ENCODE measurements at regions not wholly inside any gene's neighbourhood (a gene's known extent, or its start where the extent isn't known, plus 50 kb on each side); places are given as distances from the start of the nearest gene placed in this dataset.

DNA sequence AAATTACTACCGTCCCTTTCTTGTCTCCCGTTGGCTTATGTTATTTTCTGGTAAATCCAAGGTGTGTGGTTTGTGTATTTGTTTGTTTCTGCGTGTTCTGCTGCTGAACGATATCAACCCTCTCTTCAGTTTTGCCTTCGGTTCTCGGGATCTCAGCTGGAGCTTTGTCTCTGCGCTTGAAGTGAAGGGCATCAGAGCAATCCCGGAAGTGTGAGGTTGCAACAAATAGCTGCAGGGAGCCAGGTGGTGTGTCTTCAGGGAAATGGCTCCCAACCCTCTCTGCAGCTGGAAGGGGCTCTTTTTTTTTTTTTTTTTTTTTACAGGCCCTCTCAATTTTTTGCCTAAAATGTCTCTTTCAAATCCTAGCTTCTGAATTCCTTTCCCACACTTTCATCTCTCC is 116.4 kb upstream of the RGMA start:
- DNase-seq (ENCODE audit: low read depth) (no peak), FAIRE-seq (no peak)
- peaks cover 4% of the 10 kb centered on the region for H3K27me3 Mint-ChIP-seq (ENCODE audit: low read depth, unreplicated experiment)
- H3K9me3 Mint-ChIP-seq (ENCODE audit: unreplicated experiment) = no peaks in the 10 kb centered on the region
- Histone ChIP-seq H2AFZ (ENCODE audit: low read depth, low read length) (no peak overlapping the region), H4K20me1 (ENCODE audit: insufficient read depth, low read length) (no peaks in the 10 kb centered on the region), H3K27me3 (ENCODE audit: insufficient read depth, low read length) (no peaks in the 10 kb centered on the region), H3K4me3 (ENCODE audit: insufficient read depth, low read depth, low read length) (no peak overlapping the region), H3K4me1 (ENCODE audit: insufficient read depth, low read length) (no peaks in the 10 kb centered on the region), H3K9me3 (ENCODE audit: insufficient read depth, low read depth, low read length) (no peaks in the 10 kb centered on the region), H3K4me2 (ENCODE audit: low read length) (no peak overlapping the region), H3K36me3 (ENCODE audit: insufficient read depth, low read length) (no peaks in the 10 kb centered on the region), H3K27ac (ENCODE audit: low read depth, low read length) (no peak overlapping the region), H3K9ac (ENCODE audit: low read length) (no peak overlapping the region), H3K79me2 (ENCODE audit: insufficient read depth, low read length) (no peaks in the 10 kb centered on the region)
- H3K36me3 Mint-ChIP-seq (ENCODE audit: low read depth, unreplicated experiment) = no peaks in the 10 kb centered on the region
- no peak overlapping the region for H3K4me3 Mint-ChIP-seq (ENCODE audit: unreplicated experiment)
- no peak for TF ChIP-seq EZH2 (IDR thresholded peaks at IDR 0.05; ENCODE audit: insufficient read depth, low read length)
- TF ChIP-seq, protein P1, sequence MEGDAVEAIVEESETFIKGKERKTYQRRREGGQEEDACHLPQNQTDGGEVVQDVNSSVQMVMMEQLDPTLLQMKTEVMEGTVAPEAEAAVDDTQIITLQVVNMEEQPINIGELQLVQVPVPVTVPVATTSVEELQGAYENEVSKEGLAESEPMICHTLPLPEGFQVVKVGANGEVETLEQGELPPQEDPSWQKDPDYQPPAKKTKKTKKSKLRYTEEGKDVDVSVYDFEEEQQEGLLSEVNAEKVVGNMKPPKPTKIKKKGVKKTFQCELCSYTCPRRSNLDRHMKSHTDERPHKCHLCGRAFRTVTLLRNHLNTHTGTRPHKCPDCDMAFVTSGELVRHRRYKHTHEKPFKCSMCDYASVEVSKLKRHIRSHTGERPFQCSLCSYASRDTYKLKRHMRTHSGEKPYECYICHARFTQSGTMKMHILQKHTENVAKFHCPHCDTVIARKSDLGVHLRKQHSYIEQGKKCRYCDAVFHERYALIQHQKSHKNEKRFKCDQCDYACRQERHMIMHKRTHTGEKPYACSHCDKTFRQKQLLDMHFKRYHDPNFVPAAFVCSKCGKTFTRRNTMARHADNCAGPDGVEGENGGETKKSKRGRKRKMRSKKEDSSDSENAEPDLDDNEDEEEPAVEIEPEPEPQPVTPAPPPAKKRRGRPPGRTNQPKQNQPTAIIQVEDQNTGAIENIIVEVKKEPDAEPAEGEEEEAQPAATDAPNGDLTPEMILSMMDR (IDR thresholded peaks at IDR 0.05; ENCODE audit: insufficient read depth, low read depth, low read length) = no peak
- peaks cover 1% of the 10 kb centered on the region for H3K4me1 Mint-ChIP-seq (ENCODE audit: low read depth, unreplicated experiment)
- no peak overlapping the region for H3K27ac Mint-ChIP-seq (ENCODE audit: unreplicated experiment)

DNA sequence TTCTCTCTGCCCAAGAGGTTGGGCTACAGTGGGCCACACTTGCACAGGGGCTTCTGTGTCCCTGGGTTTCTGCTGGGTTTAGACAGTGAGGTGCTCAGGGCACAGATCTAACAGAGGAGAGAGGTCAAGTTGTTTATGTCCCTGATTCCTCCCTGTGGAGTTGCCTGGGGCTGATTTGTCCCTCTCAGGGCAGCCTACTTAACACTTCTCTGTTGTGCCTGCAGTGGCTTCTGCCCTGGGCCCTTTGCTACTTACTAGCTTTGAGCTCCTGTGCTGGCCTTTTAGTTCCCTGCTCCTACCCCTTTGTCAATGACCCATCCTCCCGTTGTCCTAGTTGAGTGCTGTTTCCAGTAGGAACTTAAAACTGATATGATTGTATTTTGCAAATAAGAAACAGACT is 114.0 kb upstream of the RGMA start:
- Mint-ChIP-seq H3K36me3 (ENCODE audit: low read depth, unreplicated experiment) (no peaks in the 10 kb centered on the region), H3K27me3 (ENCODE audit: low read depth, unreplicated experiment) (peaks cover 11% of the 10 kb centered on the region), H3K27ac (ENCODE audit: unreplicated experiment) (no peak overlapping the region), H3K9me3 (ENCODE audit: unreplicated experiment) (peaks cover 7% of the 10 kb centered on the region), H3K4me3 (ENCODE audit: unreplicated experiment) (no peak overlapping the region), H3K4me1 (ENCODE audit: low read depth, unreplicated experiment) (no peaks in the 10 kb centered on the region)
- no peak overlapping the region for H3K4me2 ChIP-seq (ENCODE audit: low read length)
- H3K4me3 ChIP-seq (ENCODE audit: insufficient read depth, low read depth, low read length) = no peak overlapping the region
- H3K27ac ChIP-seq (ENCODE audit: low read depth, low read length) = no peak overlapping the region
- H3K9ac ChIP-seq (ENCODE audit: low read length) = no peak overlapping the region
- no peaks in the 10 kb centered on the region for H3K79me2 ChIP-seq (ENCODE audit: insufficient read depth, low read length)
- H3K36me3 ChIP-seq (ENCODE audit: insufficient read depth, low read length) = no peaks in the 10 kb centered on the region
- no peaks in the 10 kb centered on the region for H3K9me3 ChIP-seq (ENCODE audit: insufficient read depth, low read depth, low read length)
- H3K4me1 ChIP-seq (ENCODE audit: insufficient read depth, low read length) = no peaks in the 10 kb centered on the region
- no peaks in the 10 kb centered on the region for H4K20me1 ChIP-seq (ENCODE audit: insufficient read depth, low read length)
- H2AFZ ChIP-seq (ENCODE audit: low read depth, low read length) = no peak overlapping the region
- TF ChIP-seq, protein P1 (IDR thresholded peaks at IDR 0.05; ENCODE audit: insufficient read depth, low read depth, low read length) = no peak
- no peak for TF ChIP-seq EZH2 (IDR thresholded peaks at IDR 0.05; ENCODE audit: insufficient read depth, low read length)
- H3K27me3 ChIP-seq (ENCODE audit: insufficient read depth, low read length) = no peaks in the 10 kb centered on the region
- DNase-seq (ENCODE audit: low read depth) (no peak), FAIRE-seq (no peak)

DNA sequence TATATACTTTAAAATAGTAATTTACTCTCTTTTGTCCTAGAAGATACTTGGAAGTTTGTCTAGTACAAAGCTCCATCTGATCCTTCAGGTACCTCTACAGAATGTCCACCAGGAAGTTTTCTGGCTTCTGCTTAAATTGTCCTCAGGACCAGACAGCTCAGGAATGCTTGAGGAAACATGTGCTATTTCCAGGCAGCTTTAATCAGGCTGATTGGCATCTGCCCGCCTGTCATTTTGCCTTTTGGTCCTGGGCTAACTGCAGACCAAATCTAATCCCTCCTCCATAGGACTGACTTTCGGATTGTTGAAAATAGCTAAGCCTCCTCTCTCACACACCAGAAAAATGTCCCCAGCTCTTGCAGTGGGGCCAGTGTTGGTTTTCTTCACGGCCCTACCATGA is 113.4 kb upstream of the RGMA start:
- Histone ChIP-seq H4K20me1 (ENCODE audit: insufficient read depth, low read length) (no peaks in the 10 kb centered on the region), H3K79me2 (ENCODE audit: insufficient read depth, low read length) (no peaks in the 10 kb centered on the region), H3K27ac (ENCODE audit: low read depth, low read length) (no peak overlapping the region), H2AFZ (ENCODE audit: low read depth, low read length) (no peak overlapping the region), H3K4me2 (ENCODE audit: low read length) (no peak overlapping the region), H3K4me1 (ENCODE audit: insufficient read depth, low read length) (no peaks in the 10 kb centered on the region), H3K4me3 (ENCODE audit: insufficient read depth, low read depth, low read length) (no peak overlapping the region), H3K36me3 (ENCODE audit: insufficient read depth, low read length) (no peaks in the 10 kb centered on the region), H3K27me3 (ENCODE audit: insufficient read depth, low read length) (no peaks in the 10 kb centered on the region), H3K9ac (ENCODE audit: low read length) (no peak overlapping the region), H3K9me3 (ENCODE audit: insufficient read depth, low read depth, low read length) (no peaks in the 10 kb centered on the region)
- H3K9me3 Mint-ChIP-seq (ENCODE audit: unreplicated experiment) = peaks cover 12% of the 10 kb centered on the region
- no peaks in the 10 kb centered on the region for H3K4me1 Mint-ChIP-seq (ENCODE audit: low read depth, unreplicated experiment)
- DNase-seq (ENCODE audit: low read depth) (no peak), FAIRE-seq (no peak)
- no peak for TF ChIP-seq EZH2 (IDR thresholded peaks at IDR 0.05; ENCODE audit: insufficient read depth, low read length)
- TF ChIP-seq, protein P1 (IDR thresholded peaks at IDR 0.05; ENCODE audit: insufficient read depth, low read depth, low read length) = no peak
- no peak overlapping the region for H3K4me3 Mint-ChIP-seq (ENCODE audit: unreplicated experiment)
- no peaks in the 10 kb centered on the region for H3K36me3 Mint-ChIP-seq (ENCODE audit: low read depth, unreplicated experiment)
- no peak overlapping the region for H3K27ac Mint-ChIP-seq (ENCODE audit: unreplicated experiment)
- peaks cover 11% of the 10 kb centered on the region for H3K27me3 Mint-ChIP-seq (ENCODE audit: low read depth, unreplicated experiment)
